ENCODE measurements at regions not wholly inside any gene's neighbourhood (a gene's known extent, or its start where the extent isn't known, plus 50 kb on each side); places are given as distances from the start of the nearest gene placed in this dataset.

GRCh38 chr2:34737146-34737545, 1138.0 kb upstream of the FAM98A start:
- TF ChIP-seq CTCF (IDR thresholded peaks at IDR 0.05; ENCODE audit: low read depth, low read length, missing control alignments), result no peak
- DNase-seq (ENCODE audit: extremely low read depth, low read depth), result no peak
- no peak overlapping the region for H3K4me3 ChIP-seq (replicated peaks; ENCODE audit: low read depth, low read length)

GRCh38 chr2:34736482-34736881, 1137.4 kb upstream of the FAM98A start:
- DNase-seq (ENCODE audit: extremely low read depth, low read depth), result no peak
- no peak for TF ChIP-seq CTCF (IDR thresholded peaks at IDR 0.05; ENCODE audit: low read depth, low read length, missing control alignments)
- no peak overlapping the region for H3K4me3 ChIP-seq (replicated peaks; ENCODE audit: low read depth, low read length)

- DNase-seq (ENCODE audit: extremely low read depth, low read depth), result no peak
- H3K4me3 ChIP-seq (replicated peaks; ENCODE audit: low read depth, low read length), result no peak overlapping the region
- no peak for TF ChIP-seq CTCF (IDR thresholded peaks at IDR 0.05; ENCODE audit: low read depth, low read length, missing control alignments)
These were observed 1135.6 kb upstream of the FAM98A start for GRCh38 chr2:34734662-34735061.

GRCh38 chr2:34734042-34734441, 1134.9 kb upstream of the FAM98A start:
- no peak for TF ChIP-seq CTCF (IDR thresholded peaks at IDR 0.05; ENCODE audit: low read depth, low read length, missing control alignments)
- DNase-seq (ENCODE audit: extremely low read depth, low read depth), result no peak
- H3K4me3 ChIP-seq (replicated peaks; ENCODE audit: low read depth, low read length), result no peak overlapping the region

- H3K4me3 ChIP-seq (replicated peaks; ENCODE audit: low read depth, low read length), result no peak overlapping the region
- no peak for DNase-seq (ENCODE audit: extremely low read depth, low read depth)
- no peak for TF ChIP-seq CTCF (IDR thresholded peaks at IDR 0.05; ENCODE audit: low read depth, low read length, missing control alignments)
These were observed 1132.2 kb upstream of the FAM98A start for GRCh38 chr2:34731292-34731691.

GRCh38 chr2:34729845-34730244, 1130.7 kb upstream of the FAM98A start:
- DNase-seq (ENCODE audit: extremely low read depth, low read depth), result no peak
- H3K4me3 ChIP-seq (replicated peaks; ENCODE audit: low read depth, low read length), result no peak overlapping the region
- no peak for TF ChIP-seq CTCF (IDR thresholded peaks at IDR 0.05; ENCODE audit: low read depth, low read length, missing control alignments)

- DNase-seq (ENCODE audit: extremely low read depth, low read depth), result no peak
- H3K4me3 ChIP-seq (replicated peaks; ENCODE audit: low read depth, low read length), result no peak overlapping the region
- no peak for TF ChIP-seq CTCF (IDR thresholded peaks at IDR 0.05; ENCODE audit: low read depth, low read length, missing control alignments)
These were observed 1125.0 kb upstream of the FAM98A start for GRCh38 chr2:34724107-34724506.

All from HFF-Myc (cell line).